ENCODE measurements at regions not wholly inside any gene's neighbourhood (a gene's known extent, or its start where the extent isn't known, plus 50 kb on each side); places are given as distances from the start of the nearest gene placed in this dataset.

DNA sequence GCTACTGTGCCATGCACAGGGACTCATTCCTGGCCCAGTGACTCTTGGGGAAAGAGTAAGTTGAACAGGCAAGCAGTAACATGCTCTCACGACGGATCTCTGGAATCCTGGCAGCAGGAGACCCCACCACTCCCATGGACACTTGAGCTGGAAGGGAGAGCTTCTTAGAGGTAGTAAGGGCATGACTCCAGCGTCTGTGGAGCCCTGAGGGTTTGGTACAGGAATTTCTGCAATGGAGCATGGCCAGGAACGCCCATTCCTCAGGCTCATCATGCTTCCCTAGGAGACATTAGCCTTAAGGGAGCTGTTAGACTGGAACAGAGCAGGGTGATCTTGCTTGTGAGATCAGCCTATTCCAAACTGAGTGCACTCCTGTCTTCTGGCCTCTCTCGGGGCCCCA lies 212.9 kb downstream of the MAT2B start:
- RAD21 ChIA-PET (ENCODE audit: unreplicated experiment): no interaction called here
- H4K20me1 ChIP-seq (ENCODE audit: control insufficient read depth, insufficient read depth): no peaks in the 10 kb centered on the region
- BruUV-seq (replicated peaks): no TSS peak

DNA sequence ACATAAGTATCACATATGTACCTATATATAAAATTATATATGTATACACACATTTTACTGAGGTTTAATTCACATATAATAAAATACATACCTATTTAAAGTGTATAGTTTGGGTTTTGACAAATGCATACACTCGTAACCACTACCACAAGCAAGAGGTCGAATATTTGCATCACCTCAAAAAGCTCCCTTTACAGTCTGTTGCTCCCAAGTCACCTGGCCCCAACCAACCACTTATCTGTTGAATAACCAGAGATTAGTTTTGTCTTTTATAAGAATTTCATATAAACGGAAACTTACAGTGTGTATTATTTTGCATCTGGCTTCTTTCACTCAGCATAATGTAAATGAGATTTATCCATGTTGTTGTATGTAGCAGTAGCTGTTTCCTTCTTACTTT lies 218.9 kb downstream of the MAT2B start:
- H3K9ac ChIP-seq (ENCODE audit: control insufficient read depth, insufficient read depth, low read length): no peak overlapping the region
- ChIA-PET CTCF (no interaction called here), POLR2A (interaction anchor here (0.6 kb wide), 1 partner anchor 166 kb away, joined by 3 read pairs; no protein-coding TSS in a partner anchor), RAD21 (ENCODE audit: unreplicated experiment) (interaction anchor here (0.6 kb wide), 1 partner anchor 1570 kb away, joined by 3 read pairs; no protein-coding TSS in a partner anchor), SMC1A (ENCODE audit: uncharacterized antibody, unreplicated experiment) (interaction anchor here (2.9 kb wide), 1 partner anchor 27 kb away, joined by 8 read pairs; no protein-coding TSS in a partner anchor)
- no peaks in the 10 kb centered on the region for H3K79me2 ChIP-seq (ENCODE audit: control insufficient read depth, insufficient read depth, low read length)
- in situ Hi-C loops (cut with MboI) (no loop called here), intact Hi-C loops (cut with micrococcal nuclease; ENCODE audit: unreplicated experiment) (no loop called here)
- no peak overlapping the region for H3K4me2 ChIP-seq (ENCODE audit: control insufficient read depth, insufficient read depth)
- H3K4me1 ChIP-seq (ENCODE audit: control insufficient read depth, insufficient read depth, low read length): no peaks in the 10 kb centered on the region
- H4K20me1 ChIP-seq (ENCODE audit: control insufficient read depth, insufficient read depth): no peaks in the 10 kb centered on the region
- FAIRE-seq (no peak), ATAC-seq (no peak), DNase-seq (ENCODE audit: low read depth, low spot score) (no peak)
- H3K36me3 ChIP-seq (ENCODE audit: control insufficient read depth in 2 of 2, insufficient read depth in 2 of 2, low read length in 1 of 2): no peaks in the 10 kb centered on the region
- no peaks in the 10 kb centered on the region for H3K27me3 ChIP-seq (replicated peaks in 1 of 2; ENCODE audit: control insufficient read depth in 2 of 2, insufficient read depth in 2 of 2, low read length in 1 of 2)
- no peaks in the 10 kb centered on the region for H3K9me3 ChIP-seq (replicated peaks; ENCODE audit: control insufficient read depth, insufficient read depth, low read length)
- no TSS peak for BruUV-seq (replicated peaks)
- no peak overlapping the region for H2AFZ ChIP-seq (ENCODE audit: control insufficient read depth, low read depth, low read length)
- 3% methylated on average over 3 of the region's 3 CpGs for WGBS (ENCODE audit: insufficient coverage, insufficient replicate concordance, low lambda C conversion rate, missing lambda C conversion rate)
- H3K27ac ChIP-seq (ENCODE audit: control insufficient read depth, insufficient read depth): no peak overlapping the region
- TF ChIP-seq MYB (IDR thresholded peaks at IDR 0.05; ENCODE audit: borderline replicate concordance, low read depth, low read length) (no peak), BCL3 (IDR thresholded peaks at IDR 0.05; ENCODE audit: borderline replicate concordance, insufficient read depth, low read depth, low read length, poor library complexity, severe bottlenecking) (no peak)
- H3K4me3 ChIP-seq: no peak overlapping the region

More for the DNA sequence above, 212.9 kb downstream of the MAT2B start:
- TF ChIP-seq MTA3 (IDR thresholded peaks at IDR 0.05; ENCODE audit: borderline replicate concordance, low read length) (no peak), RBBP5 (conservative IDR thresholded peaks at IDR 0.05) (no peak), CEBPB (IDR thresholded peaks at IDR 0.05; ENCODE audit: borderline replicate concordance in 1 of 2, low read depth in 2 of 2, low read length in 2 of 2) (no peak), ZNF384 (IDR thresholded peaks at IDR 0.05; ENCODE audit: borderline replicate concordance, low read depth, low read length) (no peak)
- Histone ChIP-seq H3K27ac (ENCODE audit: control insufficient read depth, insufficient read depth) (no peak overlapping the region), H2AFZ (ENCODE audit: control insufficient read depth, low read depth, low read length) (no peak overlapping the region), H3K36me3 (ENCODE audit: control insufficient read depth in 2 of 2, insufficient read depth in 2 of 2, low read length in 1 of 2) (no peaks in the 10 kb centered on the region), H3K4me3 (no peak overlapping the region), H3K9ac (ENCODE audit: control insufficient read depth, insufficient read depth, low read length) (no peak overlapping the region), H3K9me3 (replicated peaks; ENCODE audit: control insufficient read depth, insufficient read depth, low read length) (no peaks in the 10 kb centered on the region), H3K4me1 (ENCODE audit: control insufficient read depth, insufficient read depth, low read length) (no peaks in the 10 kb centered on the region), H3K4me2 (ENCODE audit: control insufficient read depth, insufficient read depth) (no peak overlapping the region), H3K79me2 (ENCODE audit: control insufficient read depth, insufficient read depth, low read length) (no peaks in the 10 kb centered on the region), H3K27me3 (replicated peaks in 1 of 2; ENCODE audit: control insufficient read depth in 2 of 2, insufficient read depth in 2 of 2, low read length in 1 of 2) (no peaks in the 10 kb centered on the region)
- ChIA-PET CTCF (no interaction called here), SMC1A (ENCODE audit: uncharacterized antibody, unreplicated experiment) (no interaction called here), POLR2A (no interaction called here)
- in situ Hi-C loops (cut with MboI) (no loop called here), intact Hi-C loops (cut with micrococcal nuclease; ENCODE audit: unreplicated experiment) (no loop called here)
- no peak for ATAC-seq
- 36% methylated on average over 5 of the region's 5 CpGs for WGBS (ENCODE audit: insufficient coverage, insufficient replicate concordance, low lambda C conversion rate, missing lambda C conversion rate)
- no peak for FAIRE-seq
- no peak for DNase-seq (ENCODE audit: low read depth, low spot score)

Data from GM12878 (cell line).